Limb (tissue), 2 donors: ENCODE measurements at regions not wholly inside any gene's neighbourhood (a gene's known extent, or its start where the extent isn't known, plus 50 kb on each side); places are given as distances from the start of the nearest gene placed in this dataset.
"Not testable (repeated sequence)": the region's sequence is repeated elsewhere in the genome, so short reads cannot be mapped to it uniquely, and the experiment has no call there.

Experiments
- DNase-seq, 2 donors: peaks; one replicate each; pipeline ENCODE4 v3.0.0-alpha.2; 2016; ENCODE audit errors: extremely low spot score in 2 of 2

DNA sequence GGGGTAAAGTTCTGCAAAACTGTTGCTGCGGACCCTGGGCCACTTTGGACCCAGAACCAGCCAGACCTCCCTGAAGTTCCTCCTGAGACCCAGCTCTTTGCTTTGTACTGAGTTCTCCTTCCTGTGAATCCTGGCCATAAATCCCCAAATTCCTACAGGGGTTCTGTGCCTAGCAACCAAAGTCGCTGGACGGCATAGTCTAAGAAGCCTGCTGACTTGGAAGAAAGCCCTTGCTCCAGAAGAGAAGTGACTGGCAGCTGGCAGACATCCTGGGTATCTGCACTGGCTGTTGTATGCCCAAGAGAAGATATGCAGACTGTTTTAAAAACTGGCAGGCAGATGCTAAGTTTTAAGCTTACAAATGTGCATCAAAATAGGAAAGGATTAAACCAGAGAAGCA, 99.9 kb upstream of the SLC24A4 start:
- DNase-seq: peak in 1 of 2 donors; percentile 6

DNA sequence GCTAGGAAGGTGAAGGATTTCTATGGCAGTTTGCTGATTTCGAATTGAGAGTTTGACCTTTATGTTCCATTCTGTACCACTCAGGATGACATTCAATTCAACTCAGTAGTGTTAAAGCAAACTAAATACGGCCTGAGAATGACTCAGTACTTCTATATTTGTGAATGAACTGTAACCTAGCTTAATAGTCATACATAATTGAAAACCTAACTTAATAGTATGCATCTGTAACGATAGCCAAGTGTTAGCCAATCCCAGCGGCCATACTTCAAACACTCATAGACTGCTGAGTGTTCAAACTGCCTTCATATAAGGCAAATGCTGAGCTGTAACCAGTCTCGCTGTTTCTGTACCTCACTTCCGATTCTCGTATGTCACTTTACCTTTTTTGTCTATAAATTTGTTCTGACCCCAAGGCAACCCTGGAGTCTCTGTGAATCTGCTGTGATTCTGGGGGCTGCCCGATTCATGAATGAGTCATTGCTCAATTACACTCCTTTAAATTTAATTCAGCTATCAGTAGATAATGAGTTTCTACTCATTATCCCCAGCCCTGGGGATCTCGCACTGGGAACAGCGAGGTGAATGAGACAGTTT, 98.5 kb upstream of the SLC24A4 start:
- DNase-seq: no peak

DNA sequence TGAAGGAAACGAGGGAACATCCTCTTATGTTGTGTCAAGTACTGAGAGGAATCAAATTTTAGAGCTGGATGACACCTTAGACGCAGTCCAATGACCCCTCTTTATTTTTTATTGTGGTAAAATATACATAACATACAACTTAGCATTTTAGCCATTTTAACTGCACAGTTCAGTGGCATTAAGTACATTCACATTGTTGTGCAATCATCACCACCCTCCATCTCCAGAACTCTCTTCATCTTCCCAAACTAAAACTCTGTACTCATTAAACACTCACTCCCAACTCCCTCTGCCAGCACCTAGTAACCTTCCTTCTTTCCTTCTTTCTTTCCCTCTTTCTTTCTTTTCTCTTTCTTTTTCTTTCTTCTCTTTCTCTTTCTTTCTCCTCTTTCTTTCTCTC, 97.2 kb upstream of the SLC24A4 start:
- DNase-seq: no peak

DNA sequence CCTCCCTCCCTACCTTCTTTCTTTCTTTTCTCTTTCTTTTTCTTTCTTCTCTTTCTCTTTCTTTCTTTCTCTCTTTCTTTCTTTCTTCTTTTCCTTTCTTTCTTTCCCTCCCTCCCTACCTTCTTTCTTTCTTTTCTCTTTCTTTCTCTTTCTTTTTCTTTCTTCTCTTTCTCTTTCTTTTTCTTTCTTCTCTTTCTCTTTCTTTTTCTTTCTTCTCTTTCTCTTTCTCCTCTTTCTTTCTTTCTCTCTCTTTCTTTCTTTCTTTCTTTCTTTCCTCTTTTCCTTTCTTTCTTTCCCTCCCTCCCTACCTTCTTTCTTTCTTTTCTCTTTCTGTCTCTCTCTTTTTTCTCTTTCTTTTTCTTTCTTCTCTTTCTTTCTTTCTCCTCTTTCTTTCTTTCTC, 96.8 kb upstream of the SLC24A4 start:
- DNase-seq: not testable (repeated sequence)

DNA sequence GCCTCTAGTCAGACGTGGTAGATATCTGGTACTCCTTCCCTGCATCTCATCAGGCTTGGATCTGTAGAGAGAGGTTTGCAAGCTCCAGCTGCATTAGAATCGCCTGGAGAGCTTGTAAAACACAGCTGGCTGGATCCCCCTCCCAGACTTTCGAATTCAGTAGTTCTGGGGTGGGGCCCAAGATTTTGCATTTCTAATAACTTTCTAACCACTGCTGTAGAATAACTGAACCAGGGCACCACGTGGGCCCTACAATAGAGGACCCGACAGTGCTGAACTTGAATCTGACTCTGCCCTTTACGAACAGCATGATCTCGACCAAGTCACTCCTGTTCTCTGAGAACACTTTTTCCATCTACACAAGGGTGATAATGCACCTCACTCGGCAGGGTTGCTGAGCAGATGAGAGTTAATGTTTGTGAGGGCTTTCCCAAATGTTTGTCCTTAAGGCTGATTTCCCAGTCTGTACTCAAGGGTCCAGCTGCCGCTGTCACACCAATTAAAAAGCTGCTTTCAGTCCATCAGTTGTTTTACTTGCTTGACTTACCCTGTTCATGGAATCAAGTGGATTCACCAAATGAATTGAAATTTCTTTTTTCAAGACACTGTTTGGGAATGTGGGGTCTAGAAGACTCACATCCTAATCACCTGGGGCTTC, 86.6 kb upstream of the SLC24A4 start:
- no peak for DNase-seq

DNA sequence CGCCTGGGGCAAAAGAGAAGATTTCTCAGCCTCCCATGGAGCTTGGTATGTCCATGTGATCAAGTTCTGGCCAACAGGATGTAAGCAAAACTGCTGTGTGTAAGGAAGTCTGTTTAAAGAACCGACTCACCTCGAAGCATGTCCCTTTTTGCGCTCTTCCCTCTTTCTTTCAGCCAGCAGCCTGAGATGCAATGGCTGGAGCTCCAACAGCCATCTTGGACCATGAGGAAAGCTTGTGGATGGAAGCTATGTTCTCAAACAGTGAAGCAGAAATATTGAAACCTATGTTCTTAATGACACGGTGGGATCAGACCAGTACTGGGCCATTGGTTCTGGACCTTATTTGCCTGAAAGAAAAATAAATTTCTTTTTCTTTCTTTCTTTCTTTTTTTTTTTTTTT, 82.3 kb upstream of the SLC24A4 start:
- no peak for DNase-seq

DNA sequence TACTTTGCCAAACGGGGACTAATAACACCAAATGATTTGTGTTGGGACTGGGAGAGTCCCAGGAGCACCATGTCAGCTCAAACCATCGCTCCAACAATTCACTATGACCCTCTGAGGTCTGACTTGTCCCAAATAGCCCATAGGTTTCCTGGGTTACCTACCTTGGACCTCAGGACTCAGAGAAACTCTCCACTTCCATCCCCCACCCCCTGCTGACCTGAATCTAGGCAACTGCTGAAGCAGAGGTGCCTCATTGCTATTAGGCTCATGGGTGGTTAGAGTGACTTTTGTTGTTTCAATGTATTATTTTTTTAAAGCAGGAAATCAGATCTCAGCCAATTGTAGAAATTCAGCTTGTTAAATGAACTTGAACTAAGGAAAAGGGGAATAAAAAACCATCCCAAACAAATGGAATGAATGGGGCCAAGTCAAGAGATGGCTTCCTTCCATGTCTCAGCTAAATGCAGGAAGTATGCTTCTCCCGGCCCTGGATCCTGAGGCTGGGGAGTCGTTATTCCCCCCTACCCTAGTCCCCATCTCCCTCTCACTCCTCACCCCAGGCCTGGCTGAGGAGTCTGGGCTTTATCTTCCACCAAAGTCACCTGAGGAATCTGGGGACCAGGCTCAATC, 80.9 kb upstream of the SLC24A4 start:
- DNase-seq: no peak

DNA sequence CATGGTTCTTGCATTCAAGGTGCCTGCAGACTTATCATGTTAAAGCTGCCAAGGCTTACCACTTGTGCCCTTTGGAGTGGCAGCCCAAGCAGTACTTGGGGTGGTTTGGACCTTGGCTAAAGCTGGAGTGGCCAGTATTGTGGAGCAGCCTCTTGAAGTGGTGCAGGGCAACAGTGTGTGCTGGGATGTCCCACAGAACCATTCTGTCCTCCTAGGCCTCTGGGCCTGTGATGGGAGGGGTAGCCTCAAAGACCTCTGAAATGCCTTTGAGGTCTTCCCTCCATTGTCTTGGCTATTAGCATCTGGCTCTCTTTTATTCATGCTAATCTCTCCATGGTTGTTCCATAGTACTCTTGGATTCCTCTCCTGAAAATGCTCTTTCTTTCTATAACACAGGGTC, 78.2 kb upstream of the SLC24A4 start:
- no peak for DNase-seq

DNA sequence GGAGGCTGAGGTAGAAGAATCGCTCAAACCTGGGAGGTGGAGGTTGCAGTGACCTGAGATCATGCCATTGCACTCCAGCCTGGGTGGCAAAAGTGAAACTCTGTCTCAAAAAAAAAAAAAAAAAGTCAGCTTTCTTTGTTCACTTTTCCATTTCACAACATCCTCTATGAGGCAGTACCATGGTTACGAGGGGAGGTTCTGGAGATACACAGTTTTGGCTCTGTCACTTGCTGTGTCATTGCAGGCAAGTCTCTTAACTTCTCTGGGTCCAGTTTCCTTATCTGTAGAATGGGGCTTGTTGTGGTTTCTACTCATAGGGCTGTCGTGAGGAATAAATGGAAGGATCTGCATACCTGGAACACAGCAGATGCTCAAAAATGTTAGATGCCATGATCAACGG, 75.6 kb upstream of the SLC24A4 start:
- no peak for DNase-seq

DNA sequence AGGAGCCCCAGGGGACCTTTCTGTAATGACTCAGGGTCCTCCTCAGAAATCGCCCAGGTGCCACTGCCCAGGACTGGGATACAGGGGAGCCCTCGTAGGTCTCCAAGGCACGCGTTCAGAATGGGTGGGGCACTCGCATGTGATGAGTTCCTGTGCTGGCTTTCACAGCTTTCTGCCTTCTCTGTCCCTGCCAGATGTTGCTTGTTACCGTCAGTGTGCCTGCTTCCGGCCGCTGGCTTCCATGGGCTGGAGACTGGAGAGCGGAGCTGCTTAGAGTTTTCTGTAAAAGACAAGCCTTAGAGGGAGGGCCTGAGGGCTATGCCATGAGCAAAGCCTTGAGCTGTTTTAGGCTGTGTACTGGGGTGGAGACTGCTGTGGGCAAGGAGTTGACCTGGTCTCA, 75.0 kb upstream of the SLC24A4 start:
- DNase-seq: no peak

DNA sequence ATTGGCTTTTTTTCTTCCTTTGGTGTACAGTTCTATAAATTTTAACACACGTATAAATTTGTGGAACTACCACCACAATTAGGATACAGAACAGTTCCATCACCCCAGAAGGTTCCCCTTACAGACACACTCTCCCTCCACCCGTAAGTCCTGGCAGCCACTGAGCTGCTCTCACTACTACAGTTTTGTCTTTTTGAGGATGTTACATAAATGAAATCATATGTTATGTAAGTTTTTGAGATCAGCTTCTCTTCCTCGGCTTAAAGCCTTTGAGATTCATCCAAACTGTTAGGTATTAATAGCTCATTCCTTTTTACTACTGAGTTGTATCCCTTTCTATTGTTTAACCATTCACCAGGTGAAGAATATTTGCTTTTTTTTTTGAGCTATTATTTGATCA, 74.3 kb upstream of the SLC24A4 start:
- DNase-seq: peak in 1 of 2 donors; percentile 21

DNA sequence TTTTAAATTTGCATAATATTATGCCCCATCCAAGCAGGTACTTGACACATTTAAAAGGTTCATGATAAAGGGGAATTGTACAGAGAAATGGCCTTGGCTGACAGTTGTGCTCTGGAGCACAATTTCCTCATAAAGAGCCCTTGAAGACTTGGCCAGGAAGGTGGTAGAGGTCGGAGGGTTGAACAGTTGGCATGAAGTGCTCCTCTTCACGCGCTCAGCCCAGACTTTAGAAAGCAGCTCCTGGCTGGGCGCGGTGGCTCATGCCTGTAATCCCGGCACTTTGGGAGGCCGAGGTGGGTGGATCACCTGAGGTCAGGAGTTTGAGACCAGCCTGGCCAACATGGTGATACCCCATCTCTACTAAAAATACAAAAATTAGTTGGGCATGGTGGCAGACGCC, 72.6 kb upstream of the SLC24A4 start:
- not testable (repeated sequence) for DNase-seq

DNA sequence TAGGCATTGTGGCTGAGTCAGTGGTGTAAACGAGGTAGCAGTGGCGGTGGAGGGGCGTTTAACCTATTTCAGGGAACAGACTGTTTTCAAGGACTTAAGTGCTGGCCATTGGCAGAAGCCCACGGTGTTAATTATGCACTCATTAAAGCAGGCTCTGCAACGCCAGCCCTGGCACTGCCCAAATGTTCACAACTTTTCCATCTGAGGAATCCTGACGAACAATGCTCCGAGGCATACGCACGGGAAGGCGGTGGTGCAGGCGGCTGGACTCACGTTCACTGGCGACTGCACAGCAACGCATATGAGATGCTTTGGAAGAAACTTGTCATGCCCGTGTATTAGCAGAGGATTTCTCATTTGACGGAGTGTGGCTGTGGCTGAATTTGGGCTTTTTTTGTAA, 70.6 kb upstream of the SLC24A4 start:
- peak in 1 of 2 donors; percentile 43 for DNase-seq

DNA sequence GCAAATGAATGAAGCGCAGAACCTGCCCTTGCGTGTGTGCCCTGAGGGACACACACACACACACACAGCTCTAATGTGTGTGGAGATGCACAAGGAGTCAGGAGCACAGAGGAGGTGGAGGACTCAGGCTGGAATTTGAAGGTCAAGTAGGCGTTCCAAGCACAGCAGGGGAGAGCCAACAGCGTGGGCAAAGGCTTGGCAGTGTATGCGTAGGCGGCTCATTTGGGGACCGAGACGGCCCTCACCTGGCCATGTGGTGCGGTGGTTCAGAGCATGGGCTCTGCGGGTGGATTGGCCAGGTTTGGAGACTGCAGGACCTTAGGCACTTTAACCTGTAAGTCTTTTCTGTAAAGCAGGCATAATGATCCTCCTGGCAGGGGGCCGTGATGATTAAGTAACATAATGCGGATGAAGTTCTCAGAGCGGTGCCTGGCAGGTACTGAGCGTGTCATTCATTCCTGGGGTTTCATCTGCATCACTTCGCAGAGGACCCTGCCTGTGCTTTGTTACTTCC, 69.5 kb upstream of the SLC24A4 start:
- DNase-seq: no peak

DNA sequence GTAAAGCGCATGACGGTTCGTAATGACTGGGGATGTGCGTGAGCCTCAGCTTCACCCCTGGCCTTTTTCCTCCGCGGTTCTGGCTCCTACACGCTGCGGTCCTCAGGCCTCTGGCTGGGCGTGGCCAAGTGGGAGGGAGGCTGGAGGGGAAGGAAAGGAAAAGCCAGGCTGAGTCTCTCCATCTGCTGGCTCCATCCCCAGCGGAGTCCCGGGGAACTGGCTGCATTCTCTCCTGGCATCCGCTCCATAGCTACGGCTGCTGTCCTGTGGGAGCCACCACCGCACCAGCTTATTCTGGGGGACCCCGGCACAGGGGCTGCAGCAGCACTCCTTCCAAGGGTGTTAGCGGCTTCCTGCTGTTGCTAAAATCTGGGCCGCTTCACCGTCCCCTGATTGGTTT, 68.2 kb upstream of the SLC24A4 start:
- DNase-seq: peak; percentile 67 to 75

DNA sequence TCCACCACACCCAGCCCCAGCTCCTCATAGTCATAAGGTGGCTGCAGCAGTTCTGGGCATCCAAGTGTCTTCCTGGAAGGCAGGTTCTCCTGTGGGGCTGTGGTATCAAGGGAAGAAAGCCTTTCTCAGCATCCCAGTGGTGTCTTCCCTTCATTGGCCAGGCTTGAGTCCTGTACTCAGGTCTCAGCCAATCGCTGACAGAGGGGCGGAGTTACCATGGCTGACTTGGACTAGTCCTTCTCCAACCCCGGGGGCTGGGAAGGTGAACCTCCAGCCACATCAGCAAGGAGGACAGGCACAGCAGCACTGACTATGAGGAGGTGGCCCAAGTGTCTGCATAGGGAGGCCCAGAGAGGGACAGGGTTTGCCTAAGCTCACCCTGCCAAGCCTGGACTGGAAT, 64.0 kb upstream of the SLC24A4 start:
- no peak for DNase-seq

DNA sequence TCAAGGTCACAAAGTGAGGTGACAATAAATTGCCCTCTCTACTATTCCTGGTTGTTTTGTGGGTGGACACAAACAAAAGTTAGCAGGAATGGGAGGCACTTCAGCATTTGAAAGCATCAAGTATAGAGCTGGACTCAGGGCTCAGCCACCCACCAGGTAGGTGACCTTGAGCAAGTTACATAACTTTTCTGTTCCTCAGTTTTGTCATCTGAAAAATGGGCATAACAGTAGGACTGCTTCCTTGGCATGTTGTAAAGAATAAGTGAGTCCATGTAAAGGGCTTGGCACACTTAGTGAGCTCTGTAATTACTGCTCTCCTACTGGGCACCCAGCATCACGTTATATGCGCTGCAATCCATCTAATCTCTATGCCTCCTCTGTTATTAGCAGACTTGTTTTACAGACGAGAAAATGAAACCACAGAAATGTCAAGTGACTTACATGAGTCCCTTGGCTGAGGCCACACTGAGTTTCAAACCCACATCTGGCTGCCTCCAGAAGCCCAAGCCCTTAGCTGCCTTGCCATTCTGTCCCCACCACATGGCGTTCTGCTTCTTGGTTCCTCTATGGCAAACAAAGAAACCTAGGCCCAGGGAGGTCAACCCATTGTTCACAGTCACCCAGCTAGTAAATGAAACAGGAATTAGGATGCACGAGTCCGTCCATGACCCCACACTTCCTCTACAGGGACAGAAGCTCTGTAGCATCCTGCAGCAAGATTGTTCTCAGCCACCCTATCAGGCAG, 63.2 kb upstream of the SLC24A4 start:
- DNase-seq: no peak

DNA sequence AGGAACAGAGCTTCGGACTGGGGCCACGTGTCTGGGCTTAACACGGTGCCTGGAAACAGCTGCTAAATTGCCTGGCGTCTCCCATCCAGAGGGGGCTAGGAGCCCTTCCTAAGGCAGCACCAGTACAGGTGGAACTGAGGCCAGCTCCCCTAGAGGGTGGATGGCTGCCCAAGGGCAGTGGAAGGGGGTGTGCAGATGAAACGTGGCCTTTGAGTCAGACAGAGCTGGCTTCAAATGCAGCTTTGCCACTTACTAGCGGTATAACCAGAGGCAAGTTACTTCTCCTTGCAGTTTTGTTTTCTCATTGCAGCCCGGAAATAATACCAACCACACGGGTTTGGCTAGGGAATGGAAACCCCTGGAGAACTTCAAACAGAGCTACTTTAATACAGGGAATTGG, 59.3 kb upstream of the SLC24A4 start:
- peak in 1 of 2 donors; percentile 15 for DNase-seq

DNA sequence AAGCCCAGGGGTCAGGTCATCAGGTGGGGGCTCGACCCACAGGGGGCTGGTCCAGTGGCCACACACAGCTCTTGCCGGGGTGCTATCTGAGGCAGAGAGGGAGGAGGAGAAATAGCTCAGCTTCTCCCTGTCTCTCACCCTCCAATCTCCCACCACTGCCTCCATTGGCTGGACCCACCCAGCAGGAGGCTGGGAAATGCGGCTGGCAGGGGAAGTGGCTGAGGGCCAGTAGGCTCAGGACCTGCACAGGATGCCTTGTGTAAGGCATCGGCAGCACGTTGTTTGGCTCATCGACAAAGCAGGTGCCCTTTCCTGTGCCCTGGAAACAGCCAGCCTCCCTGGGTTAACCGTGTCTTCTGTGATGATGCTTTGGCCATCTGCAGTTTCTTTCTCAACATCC, 58.8 kb upstream of the SLC24A4 start:
- no peak for DNase-seq

DNA sequence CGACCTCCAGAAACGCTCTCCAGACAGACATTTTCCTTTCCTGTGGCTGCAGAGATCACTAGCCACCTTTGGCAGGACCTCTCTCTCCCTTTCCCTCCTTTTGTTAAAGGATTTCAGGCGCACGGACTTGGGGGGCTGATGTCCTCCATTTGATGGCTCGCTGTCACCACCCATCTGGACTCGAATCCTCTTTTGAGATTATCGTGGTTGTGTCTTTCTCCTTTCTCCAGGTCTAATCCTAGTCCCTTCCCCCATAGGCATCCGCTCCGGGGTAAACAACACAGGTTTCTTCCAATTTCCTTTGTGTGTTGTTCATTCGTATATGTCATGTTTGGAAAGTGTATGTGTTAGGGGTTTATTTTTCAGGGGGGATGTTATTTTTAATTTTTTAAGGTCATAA, 56.7 kb upstream of the SLC24A4 start:
- DNase-seq: no peak
